Activated CD8-positive, alpha-beta memory T cell treated with anti-CD3 and anti-CD28 coated beads for 24 hours (primary cell): ENCODE measurements at regions not wholly inside any gene's neighbourhood (a gene's known extent, or its start where the extent isn't known, plus 50 kb on each side); places are given as distances from the start of the nearest gene placed in this dataset.

Source experiments
- DNase-seq: peaks from one replicate; pipeline ENCODE4 v3.0.0-alpha.2; 2020

- peak; percentile 67 for DNase-seq
Observed at GRCh38 chr17:412211-413015, 59.8 kb upstream of the RPH3AL start.

- no peak for DNase-seq
Observed at GRCh38 chr17:411421-412120, 59.0 kb upstream of the RPH3AL start.

DNA sequence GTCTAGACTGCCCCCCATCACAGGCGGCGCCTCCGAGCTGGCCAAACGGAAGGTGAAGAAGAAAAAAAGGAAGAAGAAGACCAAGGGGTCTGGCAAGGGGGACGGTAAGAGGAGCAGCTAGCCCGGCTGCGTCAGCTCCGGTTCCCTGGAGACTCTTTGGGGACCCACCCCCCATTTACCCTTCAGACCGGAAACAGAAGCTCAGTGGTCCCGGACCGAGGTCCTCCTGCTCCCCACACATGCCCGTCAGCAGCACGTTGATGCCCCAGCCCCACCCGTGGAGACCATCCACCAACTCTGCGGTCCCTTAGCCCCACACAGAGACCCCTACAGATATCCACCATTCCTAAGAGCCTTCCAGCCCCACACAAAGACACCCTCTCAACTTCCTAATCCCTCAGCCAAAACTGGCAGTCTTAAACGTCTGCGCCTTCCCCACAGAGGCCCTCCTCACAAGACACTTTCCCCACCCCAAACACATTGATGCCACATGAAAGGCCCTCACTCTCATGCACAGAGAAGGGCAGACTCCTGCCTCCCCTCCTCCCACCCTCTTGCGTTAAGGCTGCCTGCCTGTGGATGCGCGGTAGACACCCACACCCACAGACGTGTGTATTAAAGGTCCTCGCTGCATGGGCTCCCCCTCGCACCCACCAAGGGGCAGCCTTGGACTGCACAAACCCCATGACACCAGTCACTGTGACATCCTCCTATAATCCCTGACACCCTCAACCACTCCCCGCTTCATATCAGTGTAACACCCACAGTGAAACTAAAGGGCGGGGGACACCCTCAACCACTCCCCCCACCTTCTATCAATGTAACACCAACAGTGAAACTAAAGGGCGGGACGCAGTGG lies 58.2 kb upstream of the RPH3AL start:
- DNase-seq = peak; percentile 79

DNA sequence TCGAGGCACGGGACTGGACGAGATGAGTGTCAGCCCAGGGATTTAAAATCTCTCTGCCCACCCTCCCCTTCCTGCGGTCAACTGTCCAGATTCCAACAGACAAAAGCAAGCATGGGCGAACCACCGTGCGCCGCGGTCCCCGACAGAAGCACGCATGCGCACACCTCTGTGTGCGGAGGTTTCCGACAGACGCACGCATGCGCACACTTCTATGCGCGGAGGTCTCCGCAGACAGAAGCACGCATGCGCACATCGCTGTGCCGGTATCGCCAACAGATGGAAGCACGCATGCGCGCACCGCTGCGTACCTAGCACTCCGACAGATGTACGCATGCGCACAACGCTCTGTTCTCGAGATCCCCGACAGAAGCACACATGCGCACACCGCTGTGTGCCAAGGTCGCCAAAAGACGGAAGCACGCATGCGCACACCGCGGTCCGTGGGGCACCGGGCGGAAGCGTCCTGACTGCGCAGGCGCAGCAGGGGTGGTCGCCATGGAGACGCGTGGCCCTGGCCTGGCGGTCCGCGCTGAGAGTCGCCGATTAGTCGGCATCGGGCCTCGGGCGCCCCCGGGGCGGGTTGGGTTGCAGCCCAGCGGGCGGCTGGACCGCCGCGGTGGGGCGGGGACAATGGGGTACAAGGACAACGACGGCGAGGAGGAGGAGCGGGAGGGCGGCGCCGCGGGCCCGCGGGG lies 57.4 kb upstream of the RPH3AL start:
- DNase-seq = peak; percentile 99

- no peak for DNase-seq
Observed at GRCh38 chr17:409308-409847, 56.8 kb upstream of the RPH3AL start.

- no peak for DNase-seq
Observed at GRCh38 chr17:404703-405102, 52.1 kb upstream of the RPH3AL start.
